CD4-positive, CD25-positive, alpha-beta regulatory T cell (primary cell): ENCODE measurements at regions not wholly inside any gene's neighbourhood (a gene's known extent, or its start where the extent isn't known, plus 50 kb on each side); places are given as distances from the start of the nearest gene placed in this dataset.
A peak's percentile ranks its signal among the peaks of the same experiment; 100 is the strongest.
"Not testable (repeated sequence)": the region's sequence is repeated elsewhere in the genome, so short reads cannot be mapped to it uniquely, and the experiment has no call there.

Experiments used
- ATAC-seq, 2 donors: fragments of 150-1000 bp; cut with Tn5 transposase; one replicate each; pipeline ENCODE4 v1.10.0; 2021; ENCODE audit warnings: low read depth in 2 of 2, moderate number of reproducible peaks in 2 of 2, moderate library complexity in 1 of 2
- DNase-seq, 3 donors: peaks; one replicate each; pipeline versions ENCODE4 v3.0.0 to v3.0.0-alpha.2; 2012 to 2022; ENCODE audit warnings: mixed read lengths in 1 of 3
- H3K27ac ChIP-seq: one replicate; pipeline ENCODE4 v1.7.0; 2013; ENCODE audit warnings: mild to moderate bottlenecking, low read length; ENCODE audit not compliant: insufficient read depth, poor library complexity, severe bottlenecking
- H3K27me3 ChIP-seq: one replicate; pipeline ENCODE4 v1.7.0; 2013; ENCODE audit warnings: low read length; ENCODE audit not compliant: control insufficient read depth, insufficient read depth
- H3K36me3 ChIP-seq: one replicate; pipeline ENCODE4 v1.7.0; 2013; ENCODE audit warnings: mild to moderate bottlenecking, low read length, moderate library complexity; ENCODE audit not compliant: control insufficient read depth, insufficient read depth
- H3K4me1 ChIP-seq: 2 replicates; pipeline ENCODE4 v1.7.0; 2013; ENCODE audit warnings: mild to moderate bottlenecking, low read length; ENCODE audit not compliant: insufficient read depth, control insufficient read depth, poor library complexity, severe bottlenecking
- H3K4me3 ChIP-seq: one replicate; pipeline ENCODE4 v1.7.0; 2013; ENCODE audit warnings: low read depth, mild to moderate bottlenecking, low read length, moderate library complexity
- H3K9me3 ChIP-seq, 2 experiments: 1 replicate in 1 of 2; 2 replicates in 1 of 2; pipeline ENCODE4 v1.7.0; 2013; ENCODE audit warnings: low read length in 2 of 2, mild to moderate bottlenecking in 1 of 2, moderate library complexity in 1 of 2; ENCODE audit not compliant: control insufficient read depth in 2 of 2
- H3K27ac Mint-ChIP-seq, 3 donors: one replicate each; pipeline ENCODE4 v1.8.0; 2020 to 2022; ENCODE audit warnings: mild to moderate bottlenecking in 3 of 3, mixed read lengths in 3 of 3, moderate library complexity in 2 of 3
- H3K27me3 Mint-ChIP-seq: one replicate; pipeline ENCODE4 v1.8.0; 2022; ENCODE audit warnings: mild to moderate bottlenecking, mixed read lengths
- H3K36me3 Mint-ChIP-seq: one replicate; pipeline ENCODE4 v1.8.0; 2020; ENCODE audit warnings: mixed read lengths
- H3K4me1 Mint-ChIP-seq, 4 donors: one replicate each; pipeline ENCODE4 v1.8.0; 2020 to 2022; ENCODE audit warnings: mixed read lengths in 4 of 4, mild to moderate bottlenecking in 1 of 4
- H3K4me3 Mint-ChIP-seq, 4 donors: one replicate each; pipeline ENCODE4 v1.8.0; 2020 to 2022; ENCODE audit warnings: mild to moderate bottlenecking in 4 of 4, mixed read lengths in 4 of 4, moderate library complexity in 3 of 4
- H3K9me3 Mint-ChIP-seq, 7 donors: one replicate each; pipeline ENCODE4 v1.8.0; 2020 to 2022; ENCODE audit warnings: mixed read lengths in 7 of 7, mild to moderate bottlenecking in 3 of 7, moderate library complexity in 2 of 7

GRCh38 chr12:131536337-131536736 is 174.6 kb upstream of the SFSWAP start:
- ATAC-seq = no peak
- H3K36me3 Mint-ChIP-seq = no peaks in the 10 kb centered on the region
- DNase-seq = peak in 2 of 3 donors; percentile 23 to 26
- Histone ChIP-seq H3K4me1 (no peaks in the 10 kb centered on the region), H3K4me3 (no peak overlapping the region), H3K27ac (no peak overlapping the region), H3K27me3 (no peaks in the 10 kb centered on the region), H3K9me3 (no peaks in the 10 kb centered on the region), H3K36me3 (no peaks in the 10 kb centered on the region)
- no peaks in the 10 kb centered on the region for H3K27me3 Mint-ChIP-seq
- H3K4me3 Mint-ChIP-seq = peak overlapping the region in 2 of 4 donors; percentile 11 to 28
- peaks cover 0 to 10% (median 0%) of the 10 kb centered on the region in 4 donors for H3K4me1 Mint-ChIP-seq
- peak overlapping the region in 2 of 3 donors; percentile 56 to 64 for H3K27ac Mint-ChIP-seq
- peaks cover 0 to 6% (median 0%) of the 10 kb centered on the region in 7 donors for H3K9me3 Mint-ChIP-seq

DNA sequence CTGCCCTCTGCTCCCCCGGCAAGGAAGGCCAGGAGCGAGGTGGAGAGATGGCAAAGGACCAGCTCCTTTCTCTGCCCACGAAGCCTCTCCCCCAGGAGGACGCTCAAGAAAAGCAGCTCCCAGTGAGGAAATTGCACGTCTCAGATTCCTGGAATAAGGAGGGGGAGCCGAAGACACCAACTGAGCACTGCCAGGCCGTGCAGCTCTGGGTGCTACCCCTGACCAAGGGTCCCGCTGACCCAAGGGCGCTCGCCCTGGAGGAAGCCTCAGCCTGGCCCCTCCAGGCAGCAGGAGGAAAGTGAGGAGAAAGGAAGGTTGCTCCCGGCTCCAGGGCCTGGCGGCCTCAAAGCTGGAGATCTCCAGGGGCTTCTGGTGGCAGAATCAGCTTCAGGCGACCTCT is 174.1 kb upstream of the SFSWAP start:
- Histone ChIP-seq H3K27ac (no peak overlapping the region), H3K4me1 (no peaks in the 10 kb centered on the region), H3K4me3 (no peak overlapping the region), H3K36me3 (no peaks in the 10 kb centered on the region), H3K27me3 (no peaks in the 10 kb centered on the region), H3K9me3 (no peaks in the 10 kb centered on the region)
- peak overlapping the region in 2 of 3 donors; percentile 56 to 64 for H3K27ac Mint-ChIP-seq
- peaks cover 0 to 10% (median 0%) of the 10 kb centered on the region in 4 donors for H3K4me1 Mint-ChIP-seq
- ATAC-seq (no peak), DNase-seq (no peak)
- H3K4me3 Mint-ChIP-seq = peak overlapping the region in 2 of 4 donors; percentile 11 to 14
- H3K36me3 Mint-ChIP-seq = no peaks in the 10 kb centered on the region
- H3K9me3 Mint-ChIP-seq = peaks cover 0 to 6% (median 0%) of the 10 kb centered on the region in 7 donors
- no peaks in the 10 kb centered on the region for H3K27me3 Mint-ChIP-seq

- Mint-ChIP-seq H3K36me3 (no peaks in the 10 kb centered on the region), H3K9me3 (peaks cover 0 to 6% (median 0%) of the 10 kb centered on the region in 7 donors), H3K27ac (peak overlapping the region in 2 of 3 donors; percentile 9 to 56), H3K4me1 (peaks cover 0 to 10% (median 0%) of the 10 kb centered on the region in 4 donors), H3K27me3 (no peaks in the 10 kb centered on the region), H3K4me3 (no peak overlapping the region)
- Histone ChIP-seq H3K9me3 (no peaks in the 10 kb centered on the region), H3K27me3 (no peaks in the 10 kb centered on the region), H3K27ac (no peak overlapping the region), H3K36me3 (no peaks in the 10 kb centered on the region), H3K4me3 (no peak overlapping the region), H3K4me1 (no peaks in the 10 kb centered on the region)
- ATAC-seq (no peak), DNase-seq (no peak)
These were observed 173.5 kb upstream of the SFSWAP start for GRCh38 chr12:131537267-131537958.

GRCh38 chr12:131539381-131539780 is 171.5 kb upstream of the SFSWAP start:
- H3K36me3 ChIP-seq = no peaks in the 10 kb centered on the region
- Mint-ChIP-seq H3K4me3 (no peak overlapping the region), H3K27ac (no peak overlapping the region), H3K4me1 (peaks cover 0 to 10% (median 0%) of the 10 kb centered on the region in 4 donors), H3K36me3 (no peaks in the 10 kb centered on the region), H3K9me3 (peaks cover 0 to 6% (median 0%) of the 10 kb centered on the region in 7 donors), H3K27me3 (no peaks in the 10 kb centered on the region)
- no peak overlapping the region for H3K4me3 ChIP-seq
- no peaks in the 10 kb centered on the region for H3K4me1 ChIP-seq
- no peaks in the 10 kb centered on the region for H3K27me3 ChIP-seq
- ATAC-seq (no peak), DNase-seq (no peak)
- H3K9me3 ChIP-seq = no peaks in the 10 kb centered on the region
- H3K27ac ChIP-seq = no peak overlapping the region

DNA sequence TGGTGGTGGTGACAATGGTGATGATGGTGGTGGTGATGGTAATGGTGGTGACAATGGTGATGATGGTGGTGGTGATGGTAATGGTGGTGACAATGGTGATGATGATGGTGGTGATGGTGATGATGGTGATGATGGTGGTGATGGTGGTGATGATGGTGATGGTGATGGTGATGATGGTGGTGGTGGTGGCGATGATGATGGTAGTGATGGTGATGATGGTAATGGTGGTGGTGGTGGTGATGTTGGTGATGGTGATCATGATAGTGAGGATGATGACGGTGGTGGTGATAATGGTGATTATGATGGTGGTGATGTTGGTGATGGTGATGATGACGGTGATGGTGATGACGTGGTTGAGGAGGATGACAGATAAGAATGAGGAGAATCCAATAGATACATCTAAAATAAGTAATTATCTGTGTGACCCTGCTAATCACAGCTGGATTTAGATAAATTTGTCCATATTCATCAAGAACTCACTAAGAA is 170.7 kb upstream of the SFSWAP start:
- DNase-seq (no peak), ATAC-seq (no peak)
- H3K4me1 Mint-ChIP-seq = peaks cover 0 to 10% (median 0%) of the 10 kb centered on the region in 4 donors
- no peak overlapping the region for H3K27ac ChIP-seq
- no peaks in the 10 kb centered on the region for H3K9me3 ChIP-seq
- no peaks in the 10 kb centered on the region for H3K36me3 ChIP-seq
- no peaks in the 10 kb centered on the region for H3K4me1 ChIP-seq
- no peaks in the 10 kb centered on the region for H3K36me3 Mint-ChIP-seq
- no peak overlapping the region for H3K27ac Mint-ChIP-seq
- no peaks in the 10 kb centered on the region for H3K27me3 Mint-ChIP-seq
- H3K4me3 ChIP-seq = no peak overlapping the region
- peaks cover 0 to 6% (median 0%) of the 10 kb centered on the region in 7 donors for H3K9me3 Mint-ChIP-seq
- H3K27me3 ChIP-seq = no peaks in the 10 kb centered on the region
- H3K4me3 Mint-ChIP-seq = no peak overlapping the region

DNA sequence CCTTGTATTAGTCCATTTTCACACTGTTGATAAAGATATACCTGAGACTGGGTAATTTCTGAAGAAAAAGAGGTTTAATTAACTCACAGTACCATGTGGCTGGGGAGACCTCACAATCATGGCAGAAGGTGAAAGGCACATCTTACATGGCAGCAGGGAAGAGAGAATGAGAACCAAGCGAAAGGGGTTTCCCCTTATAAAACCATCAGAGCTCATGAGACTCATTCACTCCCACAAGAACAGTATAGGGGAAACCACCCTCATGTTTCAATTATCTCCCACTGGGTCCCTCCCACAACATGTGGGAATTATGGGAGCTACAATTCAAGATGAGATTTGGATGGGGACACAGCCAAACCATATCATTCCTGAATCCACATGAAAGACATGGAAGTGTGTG is 169.4 kb upstream of the SFSWAP start:
- not testable (repeated sequence) for H3K36me3 Mint-ChIP-seq, H3K4me1 ChIP-seq, H3K9me3 Mint-ChIP-seq, H3K36me3 ChIP-seq, H3K27ac ChIP-seq, H3K4me3 Mint-ChIP-seq, ATAC-seq, DNase-seq, H3K27me3 Mint-ChIP-seq, H3K9me3 ChIP-seq, H3K4me3 ChIP-seq, H3K27ac Mint-ChIP-seq, H3K27me3 ChIP-seq, H3K4me1 Mint-ChIP-seq

DNA sequence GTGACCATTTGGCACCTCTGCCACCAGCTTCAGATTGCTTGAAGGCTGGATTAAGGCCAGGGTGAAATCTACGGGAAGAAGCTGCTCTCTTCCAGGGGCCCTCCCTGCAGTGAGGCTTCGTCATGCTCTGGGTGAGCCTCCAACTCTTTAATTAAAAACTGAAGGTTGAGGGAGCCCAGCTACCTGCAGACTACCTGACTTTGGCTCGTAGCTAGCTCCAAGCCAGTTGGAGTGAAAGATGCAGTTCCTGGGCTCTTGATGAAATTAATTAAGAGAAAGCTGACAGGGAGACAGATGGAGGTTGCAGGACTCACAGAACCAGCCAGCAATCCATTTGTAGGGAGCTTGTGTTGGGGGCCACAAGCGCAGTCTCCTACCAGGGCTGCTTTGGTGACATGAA is 168.5 kb upstream of the SFSWAP start:
- DNase-seq (no peak), ATAC-seq (no peak)
- no peaks in the 10 kb centered on the region for H3K4me1 Mint-ChIP-seq
- no peak overlapping the region for H3K4me3 ChIP-seq
- no peaks in the 10 kb centered on the region for H3K27me3 ChIP-seq
- no peaks in the 10 kb centered on the region for H3K27me3 Mint-ChIP-seq
- no peaks in the 10 kb centered on the region for H3K36me3 Mint-ChIP-seq
- peaks cover 0 to 6% (median 0%) of the 10 kb centered on the region in 7 donors for H3K9me3 Mint-ChIP-seq
- H3K36me3 ChIP-seq = no peaks in the 10 kb centered on the region
- no peak overlapping the region for H3K4me3 Mint-ChIP-seq
- H3K27ac ChIP-seq = no peak overlapping the region
- no peaks in the 10 kb centered on the region for H3K9me3 ChIP-seq
- H3K4me1 ChIP-seq = no peaks in the 10 kb centered on the region
- H3K27ac Mint-ChIP-seq = no peak overlapping the region

GRCh38 chr12:131543040-131543439 is 167.8 kb upstream of the SFSWAP start:
- Mint-ChIP-seq H3K4me1 (no peaks in the 10 kb centered on the region), H3K27ac (peak overlapping the region in 1 of 3 donors; percentile 66), H3K27me3 (no peaks in the 10 kb centered on the region), H3K9me3 (peaks cover 0 to 6% (median 0%) of the 10 kb centered on the region in 7 donors), H3K4me3 (no peak overlapping the region), H3K36me3 (no peaks in the 10 kb centered on the region)
- Histone ChIP-seq H3K27ac (no peak overlapping the region), H3K9me3 (no peaks in the 10 kb centered on the region), H3K36me3 (no peaks in the 10 kb centered on the region), H3K4me3 (no peak overlapping the region), H3K4me1 (no peaks in the 10 kb centered on the region), H3K27me3 (no peaks in the 10 kb centered on the region)
- DNase-seq (no peak), ATAC-seq (no peak)
